Aorta (tissue), 5 donors: ENCODE measurements at regions not wholly inside any gene's neighbourhood (a gene's known extent, or its start where the extent isn't known, plus 50 kb on each side); places are given as distances from the start of the nearest gene placed in this dataset.

Source experiments
- ATAC-seq: fragments of 200-7000 bp; cut with Tn5 transposase; one replicate; pipeline ENCODE4 v1.9.1; 2022; ENCODE audit warnings: moderate library complexity; ENCODE audit not compliant: low FRiP score
- DNase-seq, 2 donors: peaks; one replicate each; pipeline ENCODE4 v3.0.0-alpha.2; 2020
- H3K27ac ChIP-seq, 2 donors: one replicate each; pipeline ENCODE4 v1.5.1; 2013; ENCODE audit warnings: low read length in 2 of 2, mild to moderate bottlenecking in 2 of 2, moderate library complexity in 2 of 2, control low read depth in 1 of 2, inconsistent platforms in 1 of 2, low read depth in 1 of 2
- H3K27me3 ChIP-seq, 2 donors: one replicate each; pipeline ENCODE4 v1.6.1; 2013; ENCODE audit warnings: control low read depth in 1 of 2, low read length in 1 of 2, mild to moderate bottlenecking in 1 of 2, moderate library complexity in 1 of 2; ENCODE audit not compliant: insufficient read depth in 2 of 2, control insufficient read depth in 1 of 2
- H3K36me3 ChIP-seq, 2 donors: one replicate each; pipeline ENCODE4 v1.6.1; 2013; ENCODE audit warnings: control low read depth in 1 of 2, low read length in 1 of 2, mild to moderate bottlenecking in 1 of 2; ENCODE audit not compliant: insufficient read depth in 2 of 2, control insufficient read depth in 1 of 2
- H3K4me1 ChIP-seq, 2 donors: one replicate each; pipeline ENCODE4 v1.6.1; 2013; ENCODE audit warnings: low read length in 2 of 2, control low read depth in 1 of 2, mild to moderate bottlenecking in 1 of 2, moderate library complexity in 1 of 2; ENCODE audit not compliant: insufficient read depth in 2 of 2, control insufficient read depth in 1 of 2
- H3K4me3 ChIP-seq, 2 donors: one replicate each; pipeline ENCODE4 v1.5.1; 2013; ENCODE audit warnings: low read length in 2 of 2, control low read depth in 1 of 2, mild to moderate bottlenecking in 1 of 2
- H3K9me3 ChIP-seq: one replicate; pipeline ENCODE4 v1.6.1; 2013; ENCODE audit warnings: mild to moderate bottlenecking, low read length; ENCODE audit not compliant: control insufficient read depth
- WGBS, 2 donors: extraction: QIAGEN DNeasy Blood & Tissue Kit; methylation state at CpG; one replicate each; pipeline ENCODE4 v1.1.7; 2013; 5-methylcytosine and 5-hydroxymethylcytosine counted together
- intact Hi-C, 2 donors: fragments of 100-400 bp; cut with DNase I; formaldehyde crosslinking; loops; one replicate each; pipeline versions ENCODE4 v1.14.2 to v1.15.0; 2022
- donor health status: healthy with polysubstance abuse.
- donor health status: Bipolar disorder and iron deficiency.
- donor health status: DM: no; HTN: no; CAD: no.
- donor health status: DM: no; HTN: no; CAD: no.
- donor health status: DM: yes; HTN: yes; CAD: no.

DNA sequence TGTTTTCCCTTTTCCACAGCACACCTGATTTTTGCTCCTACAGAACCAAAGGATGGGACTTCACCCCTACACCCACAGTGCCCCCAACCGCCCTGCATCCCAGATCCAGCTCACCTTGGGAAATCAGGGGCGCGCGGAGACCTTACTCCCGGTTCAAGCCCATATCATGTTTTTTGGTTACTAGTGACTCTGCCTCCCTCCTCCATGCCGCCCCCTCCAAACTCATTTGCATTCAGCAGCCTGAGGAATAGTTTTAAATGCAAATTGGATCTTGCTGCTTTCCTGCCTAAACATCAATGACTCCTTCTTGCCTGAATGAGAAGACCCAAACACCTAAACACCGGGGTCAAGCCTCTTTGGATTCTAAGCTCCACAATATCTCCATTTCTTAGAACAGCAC, 331.8 kb downstream of the TMEM114 start:
- ATAC-seq (no peak), DNase-seq (no peak)
- no peaks in the 10 kb centered on the region for H3K27me3 ChIP-seq
- H3K9me3 ChIP-seq, result peaks cover 2% of the 10 kb centered on the region
- H3K36me3 ChIP-seq, result no peaks in the 10 kb centered on the region
- H3K4me1 ChIP-seq, result no peaks in the 10 kb centered on the region
- H3K4me3 ChIP-seq, result no peak overlapping the region
- H3K27ac ChIP-seq, result no peak overlapping the region
- 64 to 67% methylated on average over 7 of the region's 7 CpGs for WGBS, 2 donors
- intact Hi-C loops, result no loop called here

DNA sequence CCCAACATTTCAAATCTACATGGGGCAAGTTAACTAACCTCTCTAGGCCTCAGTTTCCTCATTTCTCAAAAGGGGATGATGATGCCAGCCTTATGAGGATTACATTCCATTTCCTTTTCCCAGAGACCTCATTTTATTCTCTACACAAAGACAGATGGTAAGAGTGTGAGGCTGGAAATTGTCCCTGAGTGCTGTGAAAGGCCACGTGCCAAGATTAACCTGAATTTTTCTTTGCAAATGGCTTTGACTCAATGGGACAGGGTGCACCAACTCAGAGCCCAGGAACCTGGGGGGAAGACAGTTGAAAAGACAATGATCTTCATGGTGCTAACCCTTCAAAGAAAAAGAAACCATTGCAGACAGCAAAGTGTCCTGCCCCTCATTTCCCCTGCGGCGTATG, 332.8 kb downstream of the TMEM114 start:
- Histone ChIP-seq H3K36me3 (no peaks in the 10 kb centered on the region), H3K9me3 (peaks cover 2% of the 10 kb centered on the region), H3K4me3 (no peak overlapping the region), H3K4me1 (no peaks in the 10 kb centered on the region), H3K27me3 (no peaks in the 10 kb centered on the region), H3K27ac (no peak overlapping the region)
- whole genome bisulfite sequencing, 2 donors, result 74 to 78% methylated on average over 3 of the region's 3 CpGs
- intact Hi-C loops, result no loop called here
- no peak for DNase-seq
- no peak for ATAC-seq

DNA sequence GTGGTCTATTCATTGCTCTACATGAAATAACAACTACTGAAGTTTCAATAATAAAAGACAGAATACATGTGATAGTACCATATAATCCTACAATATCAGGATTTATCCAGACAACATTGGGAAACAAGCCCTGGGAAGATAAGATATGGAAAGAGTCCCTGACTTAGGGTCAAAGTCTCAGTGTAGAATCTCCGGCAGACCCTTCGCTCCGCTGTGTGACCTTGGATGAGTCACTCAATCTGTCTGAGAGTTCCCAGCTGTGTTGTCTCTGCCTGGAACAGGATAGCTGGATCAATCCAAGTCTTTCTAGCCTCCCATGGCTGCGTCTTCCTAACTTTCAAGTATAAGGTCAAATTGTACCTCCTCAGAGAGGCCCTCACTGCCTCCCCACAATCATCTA, 335.9 kb downstream of the TMEM114 start:
- H3K4me3 ChIP-seq, result no peak overlapping the region
- peaks cover 2% of the 10 kb centered on the region for H3K9me3 ChIP-seq
- H3K36me3 ChIP-seq, result no peaks in the 10 kb centered on the region
- H3K27me3 ChIP-seq, result no peaks in the 10 kb centered on the region
- H3K4me1 ChIP-seq, result no peaks in the 10 kb centered on the region
- no peak for DNase-seq
- intact Hi-C loops, result no loop called here
- WGBS, 2 donors, result 82 to 91% methylated on average over 4 of the region's 4 CpGs
- H3K27ac ChIP-seq, result no peak overlapping the region
- no peak for ATAC-seq

DNA sequence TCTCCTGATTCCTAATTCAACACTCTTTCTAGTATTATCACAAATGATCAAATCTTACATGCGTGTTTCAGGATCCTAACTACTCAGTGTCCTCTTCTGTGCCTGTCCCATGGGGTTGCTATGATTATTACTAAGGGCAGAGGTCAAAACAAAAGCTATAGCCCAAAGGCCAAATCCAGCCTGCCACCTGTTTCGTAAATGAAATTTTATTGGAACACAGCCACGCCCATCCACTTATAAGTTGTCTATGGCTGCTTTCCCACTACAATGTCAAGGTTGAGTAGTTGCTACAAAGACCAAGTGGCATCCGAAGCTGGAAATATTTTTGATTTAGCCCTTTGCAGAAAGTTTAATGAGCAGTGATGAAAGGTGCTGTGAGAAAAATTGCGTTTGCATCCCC, 336.6 kb downstream of the TMEM114 start:
- WGBS, 2 donors, result 64% methylated on average over 5 of the region's 5 CpGs
- H3K36me3 ChIP-seq, result no peaks in the 10 kb centered on the region
- H3K4me1 ChIP-seq, result no peaks in the 10 kb centered on the region
- H3K27me3 ChIP-seq, result no peaks in the 10 kb centered on the region
- intact Hi-C loops, result no loop called here
- H3K4me3 ChIP-seq, result no peak overlapping the region
- no peak overlapping the region for H3K27ac ChIP-seq
- H3K9me3 ChIP-seq, result peaks cover 2% of the 10 kb centered on the region
- ATAC-seq (no peak), DNase-seq (no peak)

DNA sequence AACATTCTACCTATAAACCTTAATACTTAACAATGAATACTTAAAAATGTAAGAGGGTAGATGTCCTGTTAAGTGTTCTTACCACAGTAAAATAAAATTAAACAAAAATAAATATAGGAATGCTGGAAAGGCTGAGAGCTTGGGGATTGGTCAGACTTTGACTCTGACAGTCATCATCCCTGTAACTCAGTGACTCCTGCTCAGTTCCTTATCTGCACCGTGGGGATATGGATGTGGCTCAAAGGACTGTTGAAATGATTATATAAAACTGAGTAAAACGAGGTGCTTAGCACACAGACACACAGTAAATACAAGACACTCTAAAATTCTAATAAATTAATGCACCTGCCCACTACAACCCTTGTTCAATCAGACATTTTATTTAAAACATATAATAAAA, 338.6 kb downstream of the TMEM114 start:
- H3K27me3 ChIP-seq, result no peaks in the 10 kb centered on the region
- H3K4me3 ChIP-seq, result no peak overlapping the region
- no peak overlapping the region for H3K27ac ChIP-seq
- no peak for DNase-seq
- H3K9me3 ChIP-seq, result peaks cover 2% of the 10 kb centered on the region
- no peaks in the 10 kb centered on the region for H3K36me3 ChIP-seq
- H3K4me1 ChIP-seq, result no peaks in the 10 kb centered on the region
- 27 to 33% methylated on average over 2 of the region's 2 CpGs for WGBS, 2 donors
- intact Hi-C loops, result no loop called here
- ATAC-seq, result no peak

DNA sequence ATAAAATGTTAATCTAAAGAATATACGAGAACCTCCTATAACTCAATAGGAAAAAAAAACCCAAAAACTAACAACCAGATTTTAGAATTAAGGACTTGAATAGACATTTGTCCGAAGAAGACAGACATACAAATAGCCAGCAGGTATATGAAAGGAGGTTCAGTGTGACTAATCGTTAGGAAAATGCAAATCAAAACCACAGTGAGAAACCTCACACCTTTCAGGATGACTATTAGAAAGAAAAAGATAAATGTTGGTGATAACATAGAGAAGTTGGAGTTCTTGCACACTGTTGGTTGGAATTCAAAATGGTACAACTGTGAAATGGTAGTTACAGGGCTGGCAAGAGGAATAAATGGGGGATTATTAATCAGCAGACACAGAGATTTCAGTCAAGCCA, 339.0 kb downstream of the TMEM114 start:
- Histone ChIP-seq H3K9me3 (peaks cover 2% of the 10 kb centered on the region), H3K27ac (no peak overlapping the region), H3K4me1 (no peaks in the 10 kb centered on the region), H3K36me3 (no peaks in the 10 kb centered on the region), H3K27me3 (no peaks in the 10 kb centered on the region), H3K4me3 (no peak overlapping the region)
- ATAC-seq (no peak), DNase-seq (no peak)
- intact Hi-C loops, result no loop called here
- WGBS, 2 donors, result 66 to 71% methylated on average over 3 of the region's 3 CpGs

DNA sequence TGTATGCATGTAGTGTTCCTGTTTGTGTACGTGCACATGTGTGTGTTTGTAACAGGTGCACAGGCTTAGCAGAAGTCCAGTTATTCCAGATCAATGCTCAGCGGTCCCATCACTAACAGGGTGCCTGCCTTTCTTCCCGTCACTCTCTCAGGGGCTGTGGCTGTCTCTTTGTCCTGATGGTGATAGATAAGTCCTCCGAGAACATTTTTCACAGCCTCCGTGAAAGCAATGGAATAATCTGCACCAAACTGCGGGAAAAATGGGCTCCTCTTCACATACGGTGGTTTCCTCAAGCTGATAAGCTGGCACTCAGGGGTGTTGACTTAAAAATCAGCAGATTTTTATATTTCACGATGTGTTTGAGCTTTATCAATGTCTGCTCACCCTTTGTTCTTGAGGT, 342.3 kb downstream of the TMEM114 start:
- WGBS, 2 donors, result 43 to 46% methylated on average over 8 of the region's 8 CpGs
- DNase-seq, result no peak
- intact Hi-C loops, result no loop called here

DNA sequence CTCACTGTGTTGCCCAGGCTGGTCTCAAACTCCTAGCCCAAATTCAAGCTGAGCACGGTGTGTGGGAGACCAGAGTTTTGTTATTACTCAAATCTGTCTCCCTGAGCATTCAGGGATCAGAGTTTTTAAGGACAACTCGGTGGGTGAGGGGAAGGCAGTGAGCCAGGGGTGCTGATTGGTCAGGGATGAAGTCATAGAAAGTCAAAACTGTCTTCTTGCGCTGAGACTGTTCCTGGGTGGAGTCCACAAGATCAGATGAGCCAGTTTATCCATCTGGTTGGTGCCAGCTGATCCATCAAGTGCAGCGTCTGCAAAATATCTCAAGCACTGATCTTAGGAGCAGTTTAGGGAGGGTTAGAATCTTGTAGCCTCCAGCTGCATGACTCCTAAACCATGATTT, 346.3 kb downstream of the TMEM114 start:
- H3K9me3 ChIP-seq, result no peaks in the 10 kb centered on the region
- H3K36me3 ChIP-seq, result no peaks in the 10 kb centered on the region
- DNase-seq (no peak), ATAC-seq (no peak)
- intact Hi-C loops, result no loop called here
- H3K27ac ChIP-seq, result no peak overlapping the region
- no peak overlapping the region for H3K4me3 ChIP-seq
- no peaks in the 10 kb centered on the region for H3K27me3 ChIP-seq
- no peaks in the 10 kb centered on the region for H3K4me1 ChIP-seq
- 57 to 60% methylated on average over 4 of the region's 4 CpGs for WGBS, 2 donors

More for the DNA sequence above, 342.3 kb downstream of the TMEM114 start:
- Histone ChIP-seq H3K27me3 (no peaks in the 10 kb centered on the region), H3K4me3 (no peak overlapping the region), H3K36me3 (no peaks in the 10 kb centered on the region), H3K27ac (no peak overlapping the region), H3K9me3 (no peaks in the 10 kb centered on the region), H3K4me1 (no peaks in the 10 kb centered on the region)
- no peak for ATAC-seq

DNA sequence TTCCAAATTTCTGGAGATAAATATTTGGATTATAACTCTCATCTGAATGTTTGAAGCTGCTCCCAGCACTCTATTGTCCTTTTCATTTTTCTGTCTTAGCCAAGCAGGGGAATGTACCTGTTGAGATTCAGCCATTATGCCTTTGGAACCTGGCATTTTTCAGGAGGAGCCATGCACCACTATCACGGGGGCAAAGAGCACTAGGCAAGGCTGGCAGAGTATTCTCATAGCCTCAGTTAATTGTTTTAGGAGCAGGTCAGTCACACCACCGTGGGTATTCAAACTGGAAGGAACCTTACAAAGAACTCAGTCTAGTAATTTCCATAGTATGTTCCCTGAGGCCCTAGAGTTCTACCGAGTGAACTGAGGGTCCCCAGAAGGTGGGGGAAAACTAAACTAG, 348.9 kb downstream of the TMEM114 start:
- 45 to 53% methylated on average over 3 of the region's 3 CpGs for WGBS, 2 donors
- Histone ChIP-seq H3K9me3 (peaks cover 1% of the 10 kb centered on the region), H3K4me3 (no peak overlapping the region), H3K27ac (no peak overlapping the region), H3K4me1 (no peaks in the 10 kb centered on the region), H3K36me3 (no peaks in the 10 kb centered on the region), H3K27me3 (no peaks in the 10 kb centered on the region)
- ATAC-seq (no peak), DNase-seq (no peak)
- intact Hi-C loops, result no loop called here
